Posterior cingulate gyrus (tissue), 11 donors: ENCODE measurements at regions not wholly inside any gene's neighbourhood (a gene's known extent, or its start where the extent isn't known, plus 50 kb on each side); places are given as distances from the start of the nearest gene placed in this dataset.
"Not testable (repeated sequence)": the region's sequence is repeated elsewhere in the genome, so short reads cannot be mapped to it uniquely, and the experiment has no call there.

Source experiments
- DNase-seq, 10 donors: peaks; one replicate each; pipeline versions ENCODE4 v3.0.0 to v3.0.0-alpha.2; 2020 to 2021; ENCODE audit warnings: mixed read lengths in 3 of 10
- intact Hi-C: fragments of 100-400 bp; cut with DNase I; formaldehyde crosslinking; loops from one replicate; pipeline ENCODE4 v1.15.1; 2023

GRCh38 chr6:50318536-50318935 lies 268.8 kb upstream of the DEFB112 start:
- DNase-seq = no peak
- intact Hi-C loops = no loop called here

- intact Hi-C loops = no loop called here
- DNase-seq = no peak
Observed at GRCh38 chr6:50330347-50330746, 280.6 kb upstream of the DEFB112 start.

- intact Hi-C loops = no loop called here
- DNase-seq = no peak
Observed at GRCh38 chr6:50330963-50331362, 281.2 kb upstream of the DEFB112 start.

- no peak for DNase-seq
- intact Hi-C loops = no loop called here
Observed at GRCh38 chr6:50333696-50334095, 284.0 kb upstream of the DEFB112 start.

- intact Hi-C loops = no loop called here
- no peak for DNase-seq
Observed at GRCh38 chr6:50337532-50338122, 287.9 kb upstream of the DEFB112 start.

GRCh38 chr6:50353603-50354002 lies 303.9 kb upstream of the DEFB112 start:
- no peak for DNase-seq
- intact Hi-C loops = no loop called here

- intact Hi-C loops = no loop called here
Observed at GRCh38 chr6:50358113-50358512, 308.4 kb upstream of the DEFB112 start.

GRCh38 chr6:50361641-50362331 lies 312.1 kb upstream of the DEFB112 start:
- intact Hi-C loops = no loop called here

More at GRCh38 chr6:50358113-50358512, 308.4 kb upstream of the DEFB112 start:
- DNase-seq = no peak

GRCh38 chr6:50362706-50363105 lies 313.0 kb upstream of the DEFB112 start:
- intact Hi-C loops = no loop called here
- DNase-seq = no peak

More at GRCh38 chr6:50361641-50362331, 312.1 kb upstream of the DEFB112 start:
- DNase-seq = no peak

- DNase-seq = no peak
- intact Hi-C loops = no loop called here
Observed at GRCh38 chr6:50369996-50370395, 320.3 kb upstream of the DEFB112 start.

GRCh38 chr6:50380406-50381098 lies 330.8 kb upstream of the DEFB112 start:
- intact Hi-C loops = no loop called here
- peak in 6 of 10 donors; percentile 10 to 81 (median 32) for DNase-seq

GRCh38 chr6:50381099-50381415 lies 331.3 kb upstream of the DEFB112 start:
- intact Hi-C loops = no loop called here
- DNase-seq = no peak

- intact Hi-C loops = no loop called here
Observed at GRCh38 chr6:50390416-50390815, 322.9 kb upstream of the TFAP2D start.

GRCh38 chr6:50394139-50394538 lies 319.2 kb upstream of the TFAP2D start:
- DNase-seq, intact Hi-C loops: not testable (repeated sequence)

More at GRCh38 chr6:50390416-50390815, 322.9 kb upstream of the TFAP2D start:
- no peak for DNase-seq

GRCh38 chr6:50404643-50405042 lies 308.7 kb upstream of the TFAP2D start:
- no peak for DNase-seq
- intact Hi-C loops = no loop called here

- intact Hi-C loops = no loop called here
- no peak for DNase-seq
Observed at GRCh38 chr6:50410579-50410978, 302.7 kb upstream of the TFAP2D start.

- intact Hi-C loops, DNase-seq: not testable (repeated sequence)
Observed at GRCh38 chr6:50421041-50421440, 292.3 kb upstream of the TFAP2D start.

- intact Hi-C loops = no loop called here
- no peak for DNase-seq
Observed at GRCh38 chr6:50427267-50427666, 286.1 kb upstream of the TFAP2D start.

GRCh38 chr6:50437901-50438300 lies 275.4 kb upstream of the TFAP2D start:
- DNase-seq = no peak
- intact Hi-C loops = no loop called here

GRCh38 chr6:50442531-50443040 lies 270.7 kb upstream of the TFAP2D start:
- intact Hi-C loops = no loop called here
- DNase-seq = no peak

GRCh38 chr6:50443144-50443543 lies 270.2 kb upstream of the TFAP2D start:
- intact Hi-C loops = no loop called here
- DNase-seq = no peak

- intact Hi-C loops = no loop called here
- no peak for DNase-seq
Observed at GRCh38 chr6:50449128-50449527, 264.2 kb upstream of the TFAP2D start.
